Neural progenitor cell (in vitro differentiated cells): ENCODE measurements at regions not wholly inside any gene's neighbourhood (a gene's known extent, or its start where the extent isn't known, plus 50 kb on each side); places are given as distances from the start of the nearest gene placed in this dataset.

Experiments used
- DNase-seq: peaks from one replicate; pipeline ENCODE4 v3.0.0-alpha.2; 2016; ENCODE audit warnings: low spot score
- H2AFZ ChIP-seq: fragments of 200-600 bp; sonication (generic); replicated peaks from 2 replicates; pipeline ENCODE4 v1.6.1; 2016; ENCODE audit warnings: antibody characterized with exemption
- H3F3A ChIP-seq: fragments of 200-600 bp; sonication (generic); 2 replicates; pipeline ENCODE4 v1.6.1; 2016; ENCODE audit warnings: antibody characterized with exemption, low read depth
- H3K27ac ChIP-seq: fragments of 200-600 bp; sonication (generic); 2 replicates; pipeline ENCODE4 v1.5.1; 2016; ENCODE audit warnings: mild to moderate bottlenecking
- H3K27me3 ChIP-seq: fragments of 200-600 bp; sonication (generic); 2 replicates; pipeline ENCODE4 v1.6.1; 2016; ENCODE audit warnings: mild to moderate bottlenecking, moderate library complexity
- H3K36me3 ChIP-seq: fragments of 200-600 bp; sonication (generic); 2 replicates; pipeline ENCODE4 v1.5.1; 2016
- H3K4me1 ChIP-seq: fragments of 200-600 bp; sonication (generic); 2 replicates; pipeline ENCODE4 v1.6.1; 2016; ENCODE audit warnings: mixed run types
- H3K4me2 ChIP-seq: fragments of 200-600 bp; sonication (generic); 2 replicates; pipeline ENCODE4 v1.6.1; 2016
- H3K4me3 ChIP-seq: fragments of 200-600 bp; sonication (generic); 2 replicates; pipeline ENCODE4 v1.5.1; 2016
- H3K79me2 ChIP-seq: fragments of 200-600 bp; sonication (generic); 2 replicates; pipeline ENCODE4 v1.6.1; 2016; ENCODE audit warnings: low read depth
- H3K9ac ChIP-seq: fragments of 200-600 bp; sonication (generic); 2 replicates; pipeline ENCODE4 v1.6.1; 2016
- H3K9me3 ChIP-seq: fragments of 200-600 bp; sonication (generic); 2 replicates; pipeline ENCODE4 v1.5.1; 2016; ENCODE audit warnings: low read depth
- H4K20me1 ChIP-seq: fragments of 200-600 bp; sonication (generic); 2 replicates; pipeline ENCODE4 v1.6.1; 2016; ENCODE audit warnings: low read depth
- H3K27ac Mint-ChIP-seq: 3 replicates; pipeline ENCODE4 v1.8.0; 2021; ENCODE audit warnings: mixed read lengths
- H3K27me3 Mint-ChIP-seq: 2 replicates; pipeline ENCODE4 v1.8.0; 2022; ENCODE audit warnings: low read depth, mild to moderate bottlenecking, inconsistent platforms, moderate library complexity, mixed read lengths; ENCODE audit not compliant: insufficient read depth
- H3K36me3 Mint-ChIP-seq: 3 replicates; pipeline ENCODE4 v1.8.0; 2021; ENCODE audit warnings: mixed read lengths
- H3K4me1 Mint-ChIP-seq: 3 replicates; pipeline ENCODE4 v1.8.0; 2021; ENCODE audit warnings: mixed read lengths
- H3K4me3 Mint-ChIP-seq: 3 replicates; pipeline ENCODE4 v1.8.0; 2021; ENCODE audit warnings: mild to moderate bottlenecking, moderate library complexity, mixed read lengths
- H3K9me3 Mint-ChIP-seq: 3 replicates; pipeline ENCODE4 v1.8.0; 2020; ENCODE audit warnings: mixed read lengths
- EZH2 ChIP-seq: fragments of 200-600 bp; sonication (generic); IDR thresholded peaks from 2 replicates; pipeline ENCODE4 v1.6.1; 2017; ENCODE audit warnings: antibody characterized with exemption, mild to moderate bottlenecking, moderate library complexity
- EZH2phosphoT487 ChIP-seq: fragments of 200-600 bp; sonication (generic); IDR thresholded peaks from 2 replicates; pipeline ENCODE4 v1.6.1; 2017; ENCODE audit warnings: antibody characterized with exemption
- TF ChIP-seq, protein P1 (sequence below): fragments of 200-600 bp; sonication (generic); IDR thresholded peaks from 2 replicates; pipeline ENCODE4 v1.5.1; 2017; ENCODE audit warnings: antibody characterized with exemption, mild to moderate bottlenecking

DNA sequence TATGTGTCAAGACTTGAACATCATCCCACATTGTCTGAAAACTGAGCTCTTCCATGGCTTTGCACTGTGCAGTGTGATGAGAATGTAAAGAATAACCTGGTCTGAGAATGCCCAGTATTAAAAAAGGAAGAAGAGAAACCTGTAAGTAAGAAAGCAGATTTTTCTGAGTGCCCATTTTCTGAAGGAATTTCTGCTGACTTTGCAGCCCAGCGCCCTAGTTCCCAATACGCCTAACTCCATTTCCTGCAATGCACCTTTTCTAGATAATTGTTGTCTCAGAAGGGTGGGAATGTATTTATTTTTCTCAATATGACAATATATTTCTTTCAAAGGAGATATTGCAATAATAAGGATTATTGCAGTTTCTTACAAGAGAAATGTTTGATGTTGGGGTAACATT is 231.5 kb downstream of the HAO1 start:
- Histone ChIP-seq H3K9me3 (no peaks in the 10 kb centered on the region), H3K27me3 (no peaks in the 10 kb centered on the region), H3K9ac (no peak overlapping the region), H3K4me1 (peaks cover 4% of the 10 kb centered on the region), H3K79me2 (no peaks in the 10 kb centered on the region), H3K4me3 (no peak overlapping the region), H3F3A (no peaks in the 10 kb centered on the region), H3K27ac (no peak overlapping the region), H2AFZ (no peak overlapping the region), H4K20me1 (no peaks in the 10 kb centered on the region), H3K4me2 (no peak overlapping the region), H3K36me3 (peaks cover 7% of the 10 kb centered on the region)
- TF ChIP-seq, protein P1, sequence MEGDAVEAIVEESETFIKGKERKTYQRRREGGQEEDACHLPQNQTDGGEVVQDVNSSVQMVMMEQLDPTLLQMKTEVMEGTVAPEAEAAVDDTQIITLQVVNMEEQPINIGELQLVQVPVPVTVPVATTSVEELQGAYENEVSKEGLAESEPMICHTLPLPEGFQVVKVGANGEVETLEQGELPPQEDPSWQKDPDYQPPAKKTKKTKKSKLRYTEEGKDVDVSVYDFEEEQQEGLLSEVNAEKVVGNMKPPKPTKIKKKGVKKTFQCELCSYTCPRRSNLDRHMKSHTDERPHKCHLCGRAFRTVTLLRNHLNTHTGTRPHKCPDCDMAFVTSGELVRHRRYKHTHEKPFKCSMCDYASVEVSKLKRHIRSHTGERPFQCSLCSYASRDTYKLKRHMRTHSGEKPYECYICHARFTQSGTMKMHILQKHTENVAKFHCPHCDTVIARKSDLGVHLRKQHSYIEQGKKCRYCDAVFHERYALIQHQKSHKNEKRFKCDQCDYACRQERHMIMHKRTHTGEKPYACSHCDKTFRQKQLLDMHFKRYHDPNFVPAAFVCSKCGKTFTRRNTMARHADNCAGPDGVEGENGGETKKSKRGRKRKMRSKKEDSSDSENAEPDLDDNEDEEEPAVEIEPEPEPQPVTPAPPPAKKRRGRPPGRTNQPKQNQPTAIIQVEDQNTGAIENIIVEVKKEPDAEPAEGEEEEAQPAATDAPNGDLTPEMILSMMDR = no peak
- TF ChIP-seq EZH2phosphoT487 = no peak
- TF ChIP-seq EZH2 = no peak
- Mint-ChIP-seq H3K36me3 (no peaks in the 10 kb centered on the region), H3K27me3 (peaks cover 2% of the 10 kb centered on the region), H3K9me3 (no peaks in the 10 kb centered on the region), H3K4me3 (no peak overlapping the region), H3K4me1 (no peaks in the 10 kb centered on the region), H3K27ac (no peak overlapping the region)
- no peak for DNase-seq

DNA sequence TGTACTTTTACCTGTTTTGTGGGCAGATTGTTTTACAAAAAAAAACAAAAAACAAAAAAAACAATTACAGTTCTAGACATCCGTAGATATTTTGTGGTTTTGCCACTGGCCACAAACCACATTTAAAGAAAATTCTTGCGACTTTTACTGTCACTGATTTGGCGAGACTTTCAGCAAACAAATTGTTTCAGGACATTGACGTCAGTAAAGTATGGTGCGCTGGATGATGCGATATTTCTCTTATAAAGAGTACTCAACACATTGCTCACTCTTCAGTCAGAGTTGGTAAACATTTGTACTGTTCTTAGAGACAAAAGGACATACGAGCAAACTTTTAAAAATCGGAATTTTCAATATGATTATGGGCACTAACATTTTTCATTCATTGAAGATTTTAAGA is 229.8 kb downstream of the HAO1 start:
- no peaks in the 10 kb centered on the region for H3K27me3 Mint-ChIP-seq
- Histone ChIP-seq H3K9ac (no peak overlapping the region), H2AFZ (no peak overlapping the region), H3K9me3 (no peaks in the 10 kb centered on the region), H3K27me3 (no peaks in the 10 kb centered on the region), H3K4me1 (no peaks in the 10 kb centered on the region), H3K4me2 (no peak overlapping the region), H3K36me3 (peaks cover 7% of the 10 kb centered on the region), H3K27ac (no peak overlapping the region), H4K20me1 (no peaks in the 10 kb centered on the region), H3K79me2 (no peaks in the 10 kb centered on the region), H3F3A (no peaks in the 10 kb centered on the region), H3K4me3 (no peak overlapping the region)
- no peak for DNase-seq
- no peaks in the 10 kb centered on the region for H3K4me1 Mint-ChIP-seq
- no peaks in the 10 kb centered on the region for H3K36me3 Mint-ChIP-seq
- H3K9me3 Mint-ChIP-seq = no peaks in the 10 kb centered on the region
- no peak for TF ChIP-seq EZH2
- TF ChIP-seq, protein P1 = no peak
- TF ChIP-seq EZH2phosphoT487 = no peak
- H3K4me3 Mint-ChIP-seq = no peak overlapping the region
- H3K27ac Mint-ChIP-seq = no peak overlapping the region

DNA sequence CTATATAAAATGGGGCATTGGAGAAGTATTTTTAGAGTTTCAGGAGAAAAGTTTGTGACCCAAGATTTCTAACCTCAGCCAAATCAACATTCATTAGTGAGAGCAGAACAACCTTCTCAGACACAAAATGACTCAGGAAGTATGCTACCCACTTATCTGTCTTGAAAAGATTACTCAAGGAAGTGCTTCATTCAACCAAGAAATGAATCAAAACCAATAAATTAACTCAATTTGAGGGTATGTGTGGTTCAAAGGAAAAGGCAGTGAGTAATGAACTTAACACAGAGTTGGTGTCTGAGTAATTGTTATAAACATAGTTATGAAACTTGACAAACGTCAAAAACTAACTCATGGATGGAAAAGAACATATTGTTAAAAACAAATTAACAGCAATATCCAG is 227.6 kb downstream of the HAO1 start:
- Mint-ChIP-seq H3K4me3 (no peak overlapping the region), H3K36me3 (no peaks in the 10 kb centered on the region), H3K27ac (no peak overlapping the region), H3K9me3 (no peaks in the 10 kb centered on the region), H3K4me1 (no peaks in the 10 kb centered on the region), H3K27me3 (no peaks in the 10 kb centered on the region)
- no peak overlapping the region for H3K4me3 ChIP-seq
- H3K9ac ChIP-seq = no peak overlapping the region
- TF ChIP-seq, protein P1 = no peak
- TF ChIP-seq EZH2 (no peak), EZH2phosphoT487 (no peak)
- H3F3A ChIP-seq = no peaks in the 10 kb centered on the region
- H4K20me1 ChIP-seq = no peaks in the 10 kb centered on the region
- no peak for DNase-seq
- peaks cover 7% of the 10 kb centered on the region for H3K36me3 ChIP-seq
- H3K27me3 ChIP-seq = no peaks in the 10 kb centered on the region
- no peak overlapping the region for H2AFZ ChIP-seq
- H3K4me1 ChIP-seq = no peaks in the 10 kb centered on the region
- H3K79me2 ChIP-seq = no peaks in the 10 kb centered on the region
- no peaks in the 10 kb centered on the region for H3K9me3 ChIP-seq
- H3K27ac ChIP-seq = no peak overlapping the region
- no peak overlapping the region for H3K4me2 ChIP-seq

DNA sequence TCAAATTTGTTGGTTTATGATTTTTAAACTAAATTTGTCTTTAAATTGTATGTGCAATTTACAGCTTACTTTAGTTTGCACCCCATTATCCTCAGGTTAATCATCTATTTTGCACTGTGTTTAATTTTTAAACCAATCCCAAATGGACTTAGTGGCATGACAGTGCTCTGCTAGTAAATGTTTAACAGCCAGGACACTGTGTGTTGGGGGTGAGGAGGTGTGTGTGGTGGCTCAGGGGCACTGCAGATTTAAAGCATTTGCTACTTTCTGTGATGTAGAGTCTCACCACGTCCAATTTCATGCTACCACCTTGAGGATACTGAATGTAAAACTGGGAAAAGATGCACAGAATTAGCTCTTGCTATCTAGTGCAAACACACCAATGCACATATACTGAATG is 225.7 kb downstream of the HAO1 start:
- TF ChIP-seq, protein P1 = no peak
- TF ChIP-seq EZH2 = no peak
- TF ChIP-seq EZH2phosphoT487 = no peak
- no peaks in the 10 kb centered on the region for H4K20me1 ChIP-seq
- no peak overlapping the region for H3K27ac Mint-ChIP-seq

More for the DNA sequence above, 225.7 kb downstream of the HAO1 start:
- no peak overlapping the region for H3K9ac ChIP-seq
- Mint-ChIP-seq H3K9me3 (no peaks in the 10 kb centered on the region), H3K4me3 (no peak overlapping the region), H3K27me3 (no peaks in the 10 kb centered on the region), H3K4me1 (no peaks in the 10 kb centered on the region), H3K36me3 (no peaks in the 10 kb centered on the region)
- H3K27ac ChIP-seq = no peak overlapping the region
- H3K4me1 ChIP-seq = no peaks in the 10 kb centered on the region
- no peaks in the 10 kb centered on the region for H3K27me3 ChIP-seq
- DNase-seq = no peak
- H2AFZ ChIP-seq = no peak overlapping the region
- H3F3A ChIP-seq = no peaks in the 10 kb centered on the region
- no peak overlapping the region for H3K4me2 ChIP-seq
- H3K9me3 ChIP-seq = no peaks in the 10 kb centered on the region
- H3K4me3 ChIP-seq = no peak overlapping the region
- no peaks in the 10 kb centered on the region for H3K79me2 ChIP-seq
- peaks cover 7% of the 10 kb centered on the region for H3K36me3 ChIP-seq
